ENCODE measurements at regions not wholly inside any gene's neighbourhood (a gene's known extent, or its start where the extent isn't known, plus 50 kb on each side); places are given as distances from the start of the nearest gene placed in this dataset.
A peak's percentile ranks its signal among the peaks of the same experiment; 100 is the strongest.

GRCh38 chr10:30783939-30784501 lies 154.5 kb upstream of the LYZL2 start:
- no peak overlapping the region for H2AFZ ChIP-seq (ENCODE audit: low read length)
- TF ChIP-seq KDM2A (CRISPR knock-in tag; IDR thresholded peaks at IDR 0.05; ENCODE audit: borderline replicate concordance, low read depth) (peak; percentile 45; the same call in 1 of the 2 replicates), STAG1 (CRISPR knock-in tag; IDR thresholded peaks at IDR 0.05) (peak; percentile 85), XRCC5 (optimal IDR thresholded peaks at IDR 0.05; ENCODE audit: low read length) (peak; percentile 50), ZNF20 (CRISPR knock-in tag; IDR thresholded peaks at IDR 0.05) (no peak), PATZ1 (CRISPR knock-in tag; IDR thresholded peaks at IDR 0.05) (peak; percentile 42; the same call in 1 of the 2 replicates), ZNF879 (CRISPR knock-in tag; IDR thresholded peaks at IDR 0.05) (no peak), ZNF574 (CRISPR knock-in tag; IDR thresholded peaks at IDR 0.05) (no peak), FOXM1 (CRISPR knock-in tag; IDR thresholded peaks at IDR 0.05) (no peak), RAD21 (CRISPR knock-in tag; IDR thresholded peaks at IDR 0.05) (peak; percentile 75), ZNF253 (CRISPR knock-in tag; IDR thresholded peaks at IDR 0.05; ENCODE audit: borderline replicate concordance) (no peak), CTCF (CRISPR knock-in tag; IDR thresholded peaks at IDR 0.05) (peak; percentile 86), ATRX (CRISPR knock-in tag; IDR thresholded peaks at IDR 0.05; ENCODE audit: borderline replicate concordance) (no peak), HNF4A (CRISPR knock-in tag; IDR thresholded peaks at IDR 0.05) (no peak)
- H3K36me3 ChIP-seq (replicated peaks in 1 of 2; ENCODE audit: control insufficient read depth in 1 of 2, insufficient read depth in 2 of 2, low read length in 2 of 2) = no peaks in the 10 kb centered on the region
- H3K27me3 ChIP-seq (ENCODE audit: control insufficient read depth in 1 of 2, insufficient read depth in 2 of 2, low read length in 2 of 2) = peaks cover 0 to 62% of the 10 kb centered on the region in 2 experiments; a peak in 4 of 5 replicates
- no peak for FAIRE-seq
- no peak overlapping the region for H3K4me3 ChIP-seq (replicated peaks in 1 of 3; ENCODE audit: insufficient read depth in 1 of 3, low read depth in 2 of 3, low read length in 3 of 3)
- peaks cover 5% of the 10 kb centered on the region; the same call in 1 of the 2 replicates for H4K20me1 ChIP-seq (ENCODE audit: insufficient read depth, low read length)
- H3K27ac ChIP-seq (ENCODE audit: extremely low read length, insufficient read depth, low read length) = no peak overlapping the region
- in situ Hi-C loops (cut with HindIII; ENCODE audit: extremely low pct_ligation_motif_present, low pct_unique_long_range_greater_than_20kb) = loop anchor here (10.0 to 25.0 kb wide), 2 partner anchors 701 to 978 kb away; no protein-coding TSS in a partner anchor
- POLR2A ChIA-PET = no interaction called here
- no peak overlapping the region for H3K9ac ChIP-seq (ENCODE audit: insufficient read depth, low read depth, low read length)
- H3K4me1 ChIP-seq (ENCODE audit: insufficient read depth, low read length) = 0 out of 2 replicates have a peak, but pooled peaks cover 7% of the 10 kb centered on the region
- ATAC-seq = peak; percentile 90
- DNase-seq (ENCODE audit: low spot score) = peak; percentile 22
- no TSS peak for BruUV-seq (replicated peaks)
- H3K9me3 ChIP-seq (ENCODE audit: low read length) = no peaks in the 10 kb centered on the region
- intact Hi-C loops (cut with micrococcal nuclease; ENCODE audit: unreplicated experiment) = no loop called here
- CTCF ChIA-PET (ENCODE audit: low intra/inter-chr PET ratio, low total read pairs) = interaction anchor here (1.5 to 2.7 kb wide), 2 partner anchors 707 to 986 kb away, joined by 9 to 13 read pairs; no protein-coding TSS in a partner anchor
- WGBS (ENCODE audit: low lambda C conversion rate) = 30% methylated on average over 18 of the region's 18 CpGs
- no peaks in the 10 kb centered on the region for H3K79me2 ChIP-seq (ENCODE audit: insufficient read depth, low read length)
- H3K4me2 ChIP-seq (ENCODE audit: low read depth, low read length) = 0 out of 2 replicates have a peak overlapping the region, but pooled peaks have one; percentile 7

All from HepG2 (cell line).